GM19468 (cell line): ENCODE measurements at regions not wholly inside any gene's neighbourhood (a gene's known extent, or its start where the extent isn't known, plus 50 kb on each side); places are given as distances from the start of the nearest gene placed in this dataset.
A peak's percentile ranks its signal among the peaks of the same experiment; 100 is the strongest.

Experiments
- ATAC-seq: cut with Tn5 transposase; IDR thresholded peaks from one replicate; pipeline ENCODE4 v1.9.1; 2021; ENCODE audit warnings: mild to moderate bottlenecking, moderate library complexity, moderate number of reproducible peaks; ENCODE audit not compliant: unreplicated experiment; ENCODE audit errors: extremely low read depth

GRCh38 chr2:8582191-8582590 is 99.7 kb upstream of the ID2 start:
- no peak for ATAC-seq

DNA sequence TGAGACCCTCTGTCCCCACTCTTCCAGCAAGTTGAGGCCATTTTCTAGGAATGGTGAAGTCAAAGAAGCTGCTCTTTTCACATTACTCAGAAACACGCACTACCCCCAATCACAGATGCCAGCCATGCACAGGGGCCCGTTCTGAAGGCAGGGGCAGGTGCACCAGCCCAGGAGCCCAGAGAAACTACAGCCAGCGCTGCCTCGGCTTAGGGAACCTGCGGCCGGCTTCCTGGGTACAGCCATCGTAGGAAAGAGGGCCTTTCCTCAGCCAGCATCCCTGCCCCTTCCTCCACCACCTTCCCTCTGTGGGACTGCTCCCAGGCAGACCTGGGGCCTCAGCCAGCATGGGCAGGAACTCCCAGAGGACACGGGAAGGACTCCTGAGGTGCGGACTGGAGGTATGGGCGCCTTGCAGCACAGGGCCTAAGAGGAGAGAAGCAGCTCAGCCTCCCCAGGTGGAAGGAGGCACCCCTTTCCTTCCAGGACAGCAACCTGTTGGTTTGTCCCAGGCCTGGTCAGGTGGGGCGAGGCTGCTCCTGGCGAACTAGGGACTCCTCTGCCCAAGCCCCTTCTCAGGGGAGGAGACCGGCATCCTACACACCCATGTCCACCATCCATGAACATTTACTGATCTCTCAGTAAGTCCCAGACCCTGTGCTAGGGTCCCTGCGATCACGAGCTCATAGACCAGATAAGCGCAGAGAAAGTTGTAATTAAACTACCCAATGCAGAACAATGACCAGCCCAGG is 99.0 kb upstream of the ID2 start:
- ATAC-seq: no peak

GRCh38 chr2:8583400-8584173 is 98.3 kb upstream of the ID2 start:
- peak; percentile 55 for ATAC-seq

GRCh38 chr2:8584174-8585066 is 97.4 kb upstream of the ID2 start:
- ATAC-seq: no peak

DNA sequence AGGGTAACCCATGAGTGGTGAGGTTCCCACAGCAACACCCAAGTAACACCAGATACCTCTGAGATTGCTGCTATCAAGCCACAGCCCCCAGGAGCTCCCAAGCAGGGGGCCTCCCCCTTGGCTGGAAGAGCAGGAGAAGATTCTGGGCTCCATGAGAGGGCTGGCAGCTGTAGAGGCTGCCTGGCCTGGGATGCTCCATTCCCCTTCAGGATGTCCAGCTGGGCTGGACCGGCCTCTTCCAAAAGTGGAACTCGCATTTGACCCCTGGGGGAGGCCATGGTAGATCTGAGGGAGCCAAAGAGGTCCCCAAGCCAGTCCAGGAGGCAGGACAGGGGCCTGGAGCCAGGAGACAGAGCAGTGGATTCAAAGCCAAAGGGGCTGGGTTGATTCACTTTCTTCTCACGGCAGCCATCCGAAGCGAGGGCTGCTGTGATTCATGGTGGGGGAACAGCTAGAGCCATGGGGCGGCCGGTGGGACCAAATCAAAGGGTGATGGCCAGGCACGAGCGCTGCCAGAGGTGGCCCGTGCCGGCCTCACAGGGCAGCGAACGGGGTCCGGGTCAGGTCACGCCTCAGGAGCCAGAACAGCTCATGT is 95.3 kb upstream of the ID2 start:
- ATAC-seq: no peak

- ATAC-seq: no peak
Observed at GRCh38 chr2:8587251-8587791, 94.5 kb upstream of the ID2 start.

- no peak for ATAC-seq
Observed at GRCh38 chr2:8587920-8588830, 93.7 kb upstream of the ID2 start.

- ATAC-seq: no peak
Observed at GRCh38 chr2:8588831-8589191, 93.0 kb upstream of the ID2 start.

GRCh38 chr2:8589721-8590120 is 92.1 kb upstream of the ID2 start:
- no peak for ATAC-seq

GRCh38 chr2:8590938-8591337 is 90.9 kb upstream of the ID2 start:
- ATAC-seq: no peak

GRCh38 chr2:8592736-8593135 is 89.1 kb upstream of the ID2 start:
- ATAC-seq: no peak

DNA sequence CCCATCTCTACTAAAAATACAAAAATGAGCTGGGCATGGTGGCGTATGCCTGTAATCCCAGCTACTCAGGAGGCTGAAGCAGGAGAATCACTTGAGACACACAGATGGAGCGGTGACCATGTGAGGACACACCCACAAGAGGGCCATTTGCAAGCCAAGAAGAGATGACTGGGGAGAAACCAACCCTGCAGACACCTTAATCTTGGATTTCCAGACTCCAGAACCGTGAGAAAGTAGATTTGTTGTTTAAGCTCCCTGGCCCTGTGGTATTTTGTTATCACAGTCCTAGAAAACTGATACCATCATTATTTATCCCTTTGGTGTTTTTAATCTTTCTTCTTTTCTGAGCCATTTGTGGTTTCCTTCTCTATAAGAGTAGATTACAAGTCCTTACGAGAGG is 88.6 kb upstream of the ID2 start:
- ATAC-seq: no peak

DNA sequence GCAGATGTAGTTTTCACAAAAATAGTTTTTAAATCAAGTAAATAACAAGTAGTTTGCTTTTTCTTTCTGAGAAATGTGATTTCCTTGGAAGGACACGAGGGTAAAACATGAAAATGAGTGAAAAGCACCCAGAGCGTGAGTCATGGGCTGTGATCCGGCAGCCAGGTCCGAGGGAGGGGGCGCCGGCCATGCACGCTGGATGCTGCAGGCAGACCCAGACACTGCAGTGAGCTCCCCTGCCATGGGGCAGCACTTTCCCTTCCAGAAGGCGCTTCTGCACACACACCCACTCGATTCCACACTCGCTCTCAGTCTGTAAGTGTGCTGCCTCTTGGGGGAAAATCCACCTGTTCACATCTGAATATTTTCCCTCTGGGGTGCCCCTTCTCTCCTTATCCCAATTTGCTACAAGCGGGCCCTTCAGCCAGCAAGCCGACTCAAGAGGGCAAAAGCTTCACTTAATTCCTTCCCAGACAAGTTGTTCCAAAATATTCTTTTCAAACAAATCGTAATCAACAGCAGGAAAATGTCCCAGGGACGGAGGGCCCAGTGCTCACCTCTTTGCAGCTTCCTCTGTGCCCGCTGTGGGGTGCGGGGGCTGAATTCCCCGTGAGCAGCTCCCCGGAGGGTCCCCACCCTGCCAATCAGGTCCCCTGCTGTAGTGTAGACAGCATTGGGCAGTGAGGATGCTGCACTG is 87.0 kb upstream of the ID2 start:
- ATAC-seq: no peak

DNA sequence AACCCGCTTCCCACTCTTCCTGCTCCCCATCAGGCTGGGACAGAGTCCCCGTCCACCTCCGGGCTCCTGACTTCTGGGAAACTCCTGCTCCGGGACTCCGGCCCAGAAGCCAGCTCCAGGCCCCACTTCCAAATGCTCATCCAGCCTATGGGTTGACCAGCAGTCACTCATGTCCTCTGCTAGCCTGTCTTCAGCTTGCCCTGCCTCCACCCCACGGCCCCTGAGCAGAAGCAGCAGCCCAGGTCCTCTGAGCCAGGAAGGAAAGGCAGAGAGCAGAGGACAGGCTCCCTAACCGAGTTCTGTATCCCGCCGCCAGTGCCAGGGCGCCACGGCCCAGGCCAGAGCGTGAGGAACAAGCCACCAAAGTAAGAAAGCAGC is 86.4 kb upstream of the ID2 start:
- no peak for ATAC-seq

- ATAC-seq: no peak
Observed at GRCh38 chr2:8595811-8596600, 85.8 kb upstream of the ID2 start.

GRCh38 chr2:8597094-8597493 is 84.8 kb upstream of the ID2 start:
- ATAC-seq: no peak

- ATAC-seq: no peak
Observed at GRCh38 chr2:8597559-8598225, 84.2 kb upstream of the ID2 start.
